ENCODE measurements at regions not wholly inside any gene's neighbourhood (a gene's known extent, or its start where the extent isn't known, plus 50 kb on each side); places are given as distances from the start of the nearest gene placed in this dataset.

GRCh38 chr14:76607510-76607909, 153.8 kb upstream of the VASH1 start:
- TF ChIP-seq POLR2A (IDR thresholded peaks at IDR 0.05; ENCODE audit: borderline replicate concordance, extremely low read depth, insufficient read depth, insufficient read length), result no peak
- no peak for TF ChIP-seq ZNF274 (IDR thresholded peaks at IDR 0.05; ENCODE audit: low read depth, low read length)
- TF ChIP-seq CTCF (IDR thresholded peaks at IDR 0.05 in 2 of 3, conservative IDR thresholded peaks at IDR 0.05 in 1 of 3; ENCODE audit: borderline replicate concordance in 1 of 3, insufficient read depth in 1 of 3, low read depth in 2 of 3, low read length in 2 of 3), result no peak
- no peak for TF ChIP-seq EZH2 (IDR thresholded peaks at IDR 0.05)
- TF ChIP-seq REST (IDR thresholded peaks at IDR 0.05; ENCODE audit: low read depth), result no peak
- no peak for TF ChIP-seq YY1 (IDR thresholded peaks at IDR 0.05; ENCODE audit: extremely low read depth, insufficient replicate concordance, low read depth, low read length)
- TF ChIP-seq RAD21 (IDR thresholded peaks at IDR 0.05; ENCODE audit: low read depth), result no peak
- no peak for TF ChIP-seq POLR2AphosphoS5 (IDR thresholded peaks at IDR 0.05; ENCODE audit: low read depth, low read length)
- no peak for TF ChIP-seq JUND (IDR thresholded peaks at IDR 0.05)
